ENCODE measurements at regions not wholly inside any gene's neighbourhood (a gene's known extent, or its start where the extent isn't known, plus 50 kb on each side); places are given as distances from the start of the nearest gene placed in this dataset.

- no peak for TF ChIP-seq CTCF (conservative IDR thresholded peaks at IDR 0.05; ENCODE audit: low read depth, low read length)
- TF ChIP-seq EZH2 (IDR thresholded peaks at IDR 0.05; ENCODE audit: borderline replicate concordance, low read depth, low read length, poor library complexity, severe bottlenecking), result no peak
Observed at GRCh38 chr10:60497364-60497763, 107.7 kb upstream of the ANK3 start.

Measured in A673 (cell line).